GM18867 (cell line): ENCODE measurements at regions not wholly inside any gene's neighbourhood (a gene's known extent, or its start where the extent isn't known, plus 50 kb on each side); places are given as distances from the start of the nearest gene placed in this dataset.

ENCODE experiments used
- ATAC-seq: cut with Tn5 transposase; IDR thresholded peaks from one replicate; pipeline ENCODE4 v1.9.1; 2021; ENCODE audit warnings: mild to moderate bottlenecking, moderate library complexity; ENCODE audit not compliant: unreplicated experiment

GRCh38 chr4:127149086-127149485 is 483.7 kb upstream of the INTU start:
- ATAC-seq: no peak

GRCh38 chr4:127151941-127152340 is 480.8 kb upstream of the INTU start:
- ATAC-seq: no peak

- no peak for ATAC-seq
Measured at GRCh38 chr4:127155116-127155515, 477.6 kb upstream of the INTU start.

- no peak for ATAC-seq
Measured at GRCh38 chr4:127155555-127155954, 477.2 kb upstream of the INTU start.

- ATAC-seq: no peak
Measured at GRCh38 chr4:127162741-127163140, 470.0 kb upstream of the INTU start.

GRCh38 chr4:127165971-127166370 is 466.8 kb upstream of the INTU start:
- ATAC-seq: no peak

GRCh38 chr4:127174201-127174600 is 458.6 kb upstream of the INTU start:
- no peak for ATAC-seq

- ATAC-seq: no peak
Measured at GRCh38 chr4:127174616-127175015, 458.1 kb upstream of the INTU start.

GRCh38 chr4:127179256-127180087 is 453.3 kb upstream of the INTU start:
- no peak for ATAC-seq

- ATAC-seq: no peak
Measured at GRCh38 chr4:127181001-127181400, 451.8 kb upstream of the INTU start.

- ATAC-seq: no peak
Measured at GRCh38 chr4:127182687-127183086, 450.1 kb upstream of the INTU start.

- no peak for ATAC-seq
Measured at GRCh38 chr4:127188847-127189246, 443.9 kb upstream of the INTU start.

- ATAC-seq: no peak
Measured at GRCh38 chr4:127194281-127194680, 438.5 kb upstream of the INTU start.

GRCh38 chr4:127196655-127197352 is 436.0 kb upstream of the INTU start:
- no peak for ATAC-seq

GRCh38 chr4:127203562-127204200 is 429.1 kb upstream of the INTU start:
- ATAC-seq: no peak

GRCh38 chr4:127204322-127204721 is 428.4 kb upstream of the INTU start:
- ATAC-seq: no peak

- no peak for ATAC-seq
Measured at GRCh38 chr4:127209580-127210095, 423.1 kb upstream of the INTU start.

- ATAC-seq: no peak
Measured at GRCh38 chr4:127210893-127211649, 421.7 kb upstream of the INTU start.

GRCh38 chr4:127211650-127212560 is 420.9 kb upstream of the INTU start:
- no peak for ATAC-seq

GRCh38 chr4:127212701-127213100 is 420.1 kb upstream of the INTU start:
- no peak for ATAC-seq
